HepG2 (cell line): ENCODE measurements at regions not wholly inside any gene's neighbourhood (a gene's known extent, or its start where the extent isn't known, plus 50 kb on each side); places are given as distances from the start of the nearest gene placed in this dataset.

Experiments used
- PRDM10 ChIP-seq: sonication (generic); formaldehyde crosslinking; IDR thresholded peaks from 2 replicates; pipeline ENCODE4 v1.4.0; 2020; ENCODE audit warnings: low read depth, missing genetic modification reagents
- RFX1 ChIP-seq: fragments of 450-650 bp; IDR thresholded peaks from 2 replicates; pipeline ENCODE4 v1.6.1; 2017
- TF ChIP-seq, protein P1 (sequence below): sonication (generic); formaldehyde crosslinking; IDR thresholded peaks from 2 replicates; pipeline ENCODE4 v1.8.1; 2022; ENCODE audit warnings: low read depth, mild to moderate bottlenecking, missing genetic modification reagents
- TF ChIP-seq, protein P2 (sequence below): sonication (generic); formaldehyde crosslinking; conservative IDR thresholded peaks from 2 replicates; pipeline ENCODE4 v1.5.0; 2020; ENCODE audit warnings: missing genetic modification reagents

GRCh38 chr9:87201351-87201751 is 254.0 kb upstream of the GAS1 start (continued):
- TF ChIP-seq, protein P1, sequence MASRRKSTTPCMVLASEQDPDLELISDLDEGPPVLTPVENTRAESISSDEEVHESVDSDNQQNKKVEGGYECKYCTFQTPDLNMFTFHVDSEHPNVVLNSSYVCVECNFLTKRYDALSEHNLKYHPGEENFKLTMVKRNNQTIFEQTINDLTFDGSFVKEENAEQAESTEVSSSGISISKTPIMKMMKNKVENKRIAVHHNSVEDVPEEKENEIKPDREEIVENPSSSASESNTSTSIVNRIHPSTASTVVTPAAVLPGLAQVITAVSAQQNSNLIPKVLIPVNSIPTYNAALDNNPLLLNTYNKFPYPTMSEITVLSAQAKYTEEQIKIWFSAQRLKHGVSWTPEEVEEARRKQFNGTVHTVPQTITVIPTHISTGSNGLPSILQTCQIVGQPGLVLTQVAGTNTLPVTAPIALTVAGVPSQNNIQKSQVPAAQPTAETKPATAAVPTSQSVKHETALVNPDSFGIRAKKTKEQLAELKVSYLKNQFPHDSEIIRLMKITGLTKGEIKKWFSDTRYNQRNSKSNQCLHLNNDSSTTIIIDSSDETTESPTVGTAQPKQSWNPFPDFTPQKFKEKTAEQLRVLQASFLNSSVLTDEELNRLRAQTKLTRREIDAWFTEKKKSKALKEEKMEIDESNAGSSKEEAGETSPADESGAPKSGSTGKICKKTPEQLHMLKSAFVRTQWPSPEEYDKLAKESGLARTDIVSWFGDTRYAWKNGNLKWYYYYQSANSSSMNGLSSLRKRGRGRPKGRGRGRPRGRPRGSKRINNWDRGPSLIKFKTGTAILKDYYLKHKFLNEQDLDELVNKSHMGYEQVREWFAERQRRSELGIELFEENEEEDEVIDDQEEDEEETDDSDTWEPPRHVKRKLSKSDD (CRISPR knock-in tag), result no peak
- TF ChIP-seq, protein P2, sequence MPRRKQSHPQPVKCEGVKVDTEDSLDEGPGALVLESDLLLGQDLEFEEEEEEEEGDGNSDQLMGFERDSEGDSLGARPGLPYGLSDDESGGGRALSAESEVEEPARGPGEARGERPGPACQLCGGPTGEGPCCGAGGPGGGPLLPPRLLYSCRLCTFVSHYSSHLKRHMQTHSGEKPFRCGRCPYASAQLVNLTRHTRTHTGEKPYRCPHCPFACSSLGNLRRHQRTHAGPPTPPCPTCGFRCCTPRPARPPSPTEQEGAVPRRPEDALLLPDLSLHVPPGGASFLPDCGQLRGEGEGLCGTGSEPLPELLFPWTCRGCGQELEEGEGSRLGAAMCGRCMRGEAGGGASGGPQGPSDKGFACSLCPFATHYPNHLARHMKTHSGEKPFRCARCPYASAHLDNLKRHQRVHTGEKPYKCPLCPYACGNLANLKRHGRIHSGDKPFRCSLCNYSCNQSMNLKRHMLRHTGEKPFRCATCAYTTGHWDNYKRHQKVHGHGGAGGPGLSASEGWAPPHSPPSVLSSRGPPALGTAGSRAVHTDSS, result no peak
- TF ChIP-seq PRDM10 (CRISPR knock-in tag), result no peak
- no peak for TF ChIP-seq RFX1
- TF ChIP-seq, all 625 proteins: peak for 0
